GM19397 (cell line): ENCODE measurements at regions not wholly inside any gene's neighbourhood (a gene's known extent, or its start where the extent isn't known, plus 50 kb on each side); places are given as distances from the start of the nearest gene placed in this dataset.

Experiments
- ATAC-seq: cut with Tn5 transposase; IDR thresholded peaks from one replicate; pipeline ENCODE4 v1.9.1; 2021; ENCODE audit warnings: mild to moderate bottlenecking, moderate library complexity; ENCODE audit not compliant: unreplicated experiment

DNA sequence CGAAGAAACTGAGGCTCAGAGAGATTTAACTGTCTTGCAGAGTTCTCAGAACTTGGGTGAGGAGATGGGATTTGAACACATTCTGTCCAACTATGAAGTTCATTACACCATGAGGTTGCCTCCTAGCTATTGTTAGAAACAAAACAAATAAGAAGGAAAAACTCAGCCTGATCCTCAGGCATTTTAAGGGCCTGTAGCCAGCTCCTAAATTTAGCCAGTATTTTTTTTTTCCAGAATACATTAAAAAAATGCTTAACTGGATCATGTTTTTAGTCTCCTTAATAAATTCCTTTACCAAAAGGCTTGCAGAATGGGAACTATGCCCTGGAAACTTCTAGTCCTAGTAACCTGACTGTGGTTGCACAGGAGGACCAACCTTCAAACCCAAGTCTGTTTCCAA lies 212.0 kb downstream of the CSNK2A3 start:
- ATAC-seq = no peak

DNA sequence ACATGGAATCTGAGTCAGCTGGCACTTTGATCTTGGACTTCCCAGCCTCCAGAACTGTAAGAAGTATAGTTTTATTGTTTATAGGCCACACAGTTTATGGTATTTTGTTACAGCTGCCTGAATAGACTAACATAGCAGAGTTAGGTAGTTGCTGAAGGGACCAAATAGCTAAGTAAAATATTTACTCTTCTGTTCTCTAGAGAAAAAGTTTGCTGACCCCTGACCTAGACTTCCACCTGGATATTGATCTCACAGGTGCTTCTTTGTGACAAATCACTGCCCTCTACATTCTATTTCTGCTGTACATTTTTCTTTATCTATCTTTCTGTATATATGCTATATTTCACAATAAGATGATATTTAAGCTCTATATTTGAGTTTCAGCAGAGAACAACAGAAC lies 212.5 kb downstream of the CSNK2A3 start:
- no peak for ATAC-seq

DNA sequence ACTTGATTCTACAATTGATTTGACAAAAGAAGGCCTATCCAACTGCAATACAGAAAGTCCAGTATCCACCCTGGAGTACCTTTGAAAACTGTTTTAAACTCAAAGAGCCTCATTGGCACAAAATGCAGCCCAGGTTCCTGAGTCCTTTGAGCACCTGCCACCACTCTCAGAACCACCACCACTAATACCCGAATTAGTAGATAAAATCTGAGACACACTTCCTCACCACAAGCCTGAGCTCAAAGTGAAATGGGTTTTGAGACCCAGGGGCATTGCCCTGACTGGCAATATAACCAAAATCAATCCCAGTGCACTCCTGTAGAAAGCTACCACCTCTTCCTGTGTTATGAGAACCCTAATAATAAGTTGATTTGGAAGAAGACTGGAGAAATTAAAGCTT lies 215.7 kb downstream of the CSNK2A3 start:
- ATAC-seq = no peak

DNA sequence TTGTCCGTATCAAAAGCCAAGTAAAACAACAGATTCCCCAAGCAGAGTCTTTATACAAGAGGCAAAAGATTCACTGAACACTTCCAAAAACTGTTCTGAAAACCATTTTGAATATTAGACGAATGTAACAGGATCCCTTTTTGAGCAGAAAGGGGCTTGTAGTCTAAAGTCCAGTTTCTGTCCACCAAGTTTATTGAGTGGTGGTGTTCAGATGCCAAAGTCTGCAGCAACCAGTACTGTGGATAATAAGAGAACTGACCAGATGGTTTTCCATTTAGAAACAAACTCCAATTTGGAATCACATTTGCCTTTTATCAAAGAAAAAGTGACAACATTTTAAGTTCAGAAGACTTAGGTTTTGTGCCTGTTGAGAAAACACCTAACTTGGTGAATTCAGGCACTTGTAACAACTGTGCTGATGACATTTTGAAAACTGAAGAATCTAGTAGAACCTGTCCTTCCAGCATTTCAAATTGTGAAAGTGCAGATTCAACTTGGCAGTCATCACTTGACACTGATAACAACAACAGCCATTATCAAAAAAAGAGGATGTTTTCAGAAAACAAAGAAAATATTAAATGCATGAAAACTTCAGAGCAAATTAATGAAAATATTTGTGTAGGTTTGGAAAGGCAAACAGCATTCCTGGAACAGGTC lies 217.1 kb downstream of the CSNK2A3 start:
- ATAC-seq = no peak

DNA sequence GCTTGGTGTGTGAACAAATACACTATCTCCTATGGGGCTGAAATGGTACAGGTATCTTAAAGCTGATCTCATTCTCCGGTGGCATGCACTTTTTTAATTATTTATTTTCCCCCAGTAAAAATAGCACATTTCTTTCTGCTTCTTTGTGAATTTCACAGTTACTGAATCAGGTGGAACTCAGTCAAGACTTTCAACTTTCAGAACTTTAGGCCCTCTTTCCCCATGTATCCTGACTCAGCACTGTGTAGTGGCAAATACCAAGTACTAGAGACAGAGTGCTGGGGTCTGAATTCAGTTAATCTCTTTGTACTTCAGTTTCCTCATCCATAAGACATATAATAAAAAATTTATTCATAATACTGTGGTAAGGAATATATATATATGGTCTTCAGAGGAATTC lies 223.9 kb downstream of the CSNK2A3 start:
- ATAC-seq = no peak

DNA sequence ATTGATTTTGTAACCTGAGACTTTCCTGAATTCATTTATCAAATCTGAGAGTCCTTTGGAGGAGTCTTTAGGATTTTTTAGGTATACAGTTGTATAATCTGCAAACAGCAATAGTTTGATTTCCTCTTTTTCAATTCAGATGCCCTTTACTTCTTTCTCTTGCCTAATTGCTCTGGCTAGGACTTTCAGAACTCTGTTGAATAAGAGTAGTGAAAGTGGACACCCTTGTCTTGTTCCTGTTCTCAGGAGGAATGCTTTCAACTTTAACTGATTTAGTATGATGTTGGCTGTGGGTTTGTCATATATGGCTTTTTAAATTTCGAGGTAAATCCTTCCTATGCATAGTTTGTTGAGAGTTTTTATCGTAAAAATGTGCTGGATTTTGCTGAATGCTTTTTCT lies 227.4 kb downstream of the CSNK2A3 start:
- no peak for ATAC-seq

DNA sequence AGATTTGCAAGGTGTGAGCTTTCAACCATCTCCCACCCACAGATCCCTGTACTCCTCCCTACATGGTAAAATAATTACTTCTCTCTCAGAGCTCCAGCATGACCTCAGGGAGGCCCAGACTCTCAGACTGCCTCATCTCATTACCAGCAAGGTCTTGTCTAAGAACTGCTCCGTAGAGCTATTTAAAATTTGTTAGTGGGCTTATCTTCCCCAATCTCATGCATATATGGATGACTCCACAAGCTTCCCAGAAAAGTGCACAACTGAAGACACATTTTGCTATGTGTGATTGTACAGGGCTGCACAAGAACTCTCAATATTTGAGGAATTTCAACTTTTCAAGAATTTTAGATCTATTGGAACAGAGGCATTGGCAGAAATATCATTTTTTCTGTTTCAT lies 230.3 kb downstream of the CSNK2A3 start:
- ATAC-seq = no peak

DNA sequence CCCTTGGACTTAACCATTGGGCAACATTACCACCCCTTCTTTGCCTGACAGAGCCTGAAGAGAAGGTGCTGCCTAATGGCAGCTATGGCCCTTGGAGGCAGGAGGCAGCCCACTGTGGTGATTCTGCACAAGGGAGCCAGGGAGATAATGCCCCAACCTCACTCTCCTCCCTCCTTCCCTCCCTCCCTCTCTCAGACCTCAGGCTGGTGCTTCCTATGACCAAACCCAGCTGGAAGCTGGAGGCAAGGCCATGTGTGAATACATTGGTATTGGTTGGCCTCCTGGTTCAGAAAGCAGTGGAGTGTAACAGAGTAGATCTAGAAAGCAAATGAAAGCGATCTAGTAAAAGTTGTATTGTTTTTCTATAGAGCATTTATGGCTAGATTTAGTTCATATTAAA lies 233.1 kb downstream of the CSNK2A3 start:
- no peak for ATAC-seq

DNA sequence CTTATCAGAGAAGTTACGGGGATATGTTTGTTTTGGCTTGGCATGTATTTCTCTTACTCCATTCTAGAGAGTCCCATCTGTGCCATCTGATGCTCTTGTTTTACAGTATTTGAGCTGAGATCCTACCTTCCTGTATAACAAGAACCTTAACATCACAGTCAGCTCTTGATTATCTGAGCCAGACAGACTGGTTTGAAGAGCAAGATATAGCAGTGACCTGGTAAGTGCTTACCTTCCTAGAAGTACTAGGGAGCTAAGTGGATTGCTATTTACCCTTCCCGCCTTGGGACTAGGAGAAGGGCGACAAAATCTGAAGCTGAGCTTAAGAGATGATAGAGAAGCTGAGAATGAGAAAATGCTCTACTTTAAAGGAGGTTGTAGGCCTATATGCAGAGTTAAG lies 235.3 kb downstream of the CSNK2A3 start:
- ATAC-seq = no peak

DNA sequence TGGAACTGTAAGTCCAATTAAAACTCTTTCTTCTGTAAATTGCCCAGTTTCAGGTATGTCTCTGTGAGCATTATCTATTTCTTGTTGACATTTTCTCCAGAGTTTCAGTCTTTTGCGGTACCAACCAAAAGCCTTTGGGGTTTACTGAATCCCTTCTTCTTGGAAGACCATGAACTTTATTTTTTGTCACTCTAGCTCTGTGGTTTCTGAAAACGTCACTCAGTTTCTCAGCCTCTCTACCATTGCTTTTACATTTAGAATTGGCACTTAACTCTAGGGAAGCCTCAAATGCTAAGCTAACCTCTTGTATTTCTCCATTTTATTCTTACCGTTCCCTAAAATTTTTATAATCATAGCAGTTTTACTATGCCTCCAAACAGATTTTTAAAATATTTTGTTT lies 237.6 kb downstream of the CSNK2A3 start:
- ATAC-seq = no peak

DNA sequence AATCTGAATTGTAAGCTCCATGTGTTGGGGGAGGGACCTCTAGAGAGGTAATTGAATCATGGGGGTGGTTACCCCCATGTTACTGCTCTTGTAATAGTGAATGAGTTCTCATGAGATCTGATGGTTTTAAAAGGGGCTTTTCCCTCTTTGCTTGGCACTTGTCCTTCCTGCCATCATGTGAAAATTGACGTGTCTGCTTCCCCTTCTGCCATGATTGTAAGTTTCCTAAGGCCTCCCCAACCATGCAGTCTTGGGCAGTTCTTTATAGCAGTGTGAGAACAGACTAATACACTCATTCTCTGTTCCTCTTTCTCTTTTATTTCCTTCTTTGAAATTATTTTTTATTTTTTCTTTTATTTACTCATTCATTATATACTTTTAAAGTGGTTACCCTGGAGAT lies 239.4 kb downstream of the CSNK2A3 start:
- ATAC-seq = no peak

DNA sequence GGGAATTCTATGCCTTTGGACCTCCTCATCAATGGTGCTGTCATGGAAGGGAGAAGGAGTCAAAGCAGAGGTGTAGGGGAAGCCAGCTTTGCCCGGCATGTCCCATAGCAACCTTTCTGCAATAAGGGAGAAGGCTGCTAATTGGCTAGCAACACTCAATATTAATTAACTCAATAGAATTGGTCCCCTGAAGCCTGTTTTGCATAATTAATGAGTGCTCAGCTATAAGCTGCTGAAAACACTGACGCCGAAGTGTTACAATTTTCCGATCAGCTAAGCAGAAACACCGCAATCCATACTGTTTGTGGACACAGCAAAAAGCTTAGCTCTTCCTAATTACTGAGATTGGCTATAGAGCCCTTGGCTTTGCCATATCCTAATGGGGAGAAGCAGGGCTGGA lies 245.0 kb downstream of the CSNK2A3 start:
- no peak for ATAC-seq

DNA sequence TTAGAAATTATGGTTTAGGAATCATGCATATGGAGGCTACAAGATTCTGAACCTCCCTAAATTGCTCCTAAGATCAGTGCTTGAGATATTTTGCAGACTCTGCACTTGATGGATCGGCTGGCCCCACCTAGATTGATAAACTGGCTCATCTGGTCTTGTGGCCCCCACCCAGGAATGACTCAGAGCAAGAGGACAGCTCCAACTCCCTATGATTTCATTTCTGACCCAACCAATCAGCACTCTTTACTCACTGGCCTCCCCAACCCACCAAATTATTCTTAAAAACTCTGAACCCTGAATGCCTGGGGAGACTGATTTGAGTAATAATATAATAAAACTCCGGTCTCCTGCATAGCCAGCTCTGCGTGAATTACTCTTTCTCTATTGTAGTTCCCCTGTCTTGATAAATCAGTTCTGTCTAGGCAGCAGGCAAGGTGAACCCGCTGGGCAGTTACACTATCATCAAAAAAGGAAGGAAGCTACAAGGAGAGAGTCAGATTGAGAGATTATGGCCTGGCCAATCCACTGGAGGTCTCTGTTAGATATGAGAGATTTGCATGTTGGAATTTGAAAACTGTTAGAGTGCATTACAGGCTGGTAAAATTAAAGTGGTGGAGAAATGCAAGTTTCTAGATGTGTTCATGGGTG lies 245.8 kb downstream of the CSNK2A3 start:
- no peak for ATAC-seq

DNA sequence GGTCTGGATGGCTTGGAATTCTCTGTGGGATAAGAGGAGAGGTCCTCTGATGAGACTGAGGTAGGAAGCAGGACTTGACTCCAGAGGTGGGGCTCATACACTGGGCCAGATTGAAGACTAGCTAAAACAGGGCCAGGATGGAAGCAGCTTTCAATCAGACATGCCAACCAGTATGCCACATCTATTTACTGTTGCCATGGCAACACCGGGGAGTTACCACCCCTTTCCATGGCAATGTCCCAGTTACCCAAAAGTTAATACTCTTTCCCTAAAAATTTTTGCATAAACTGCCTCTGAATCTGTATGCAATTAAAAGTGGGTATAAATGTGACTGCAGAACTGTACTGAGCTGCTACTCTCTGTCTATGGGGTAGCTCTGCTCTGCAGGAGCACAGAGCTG lies 247.5 kb upstream of the ZBED5 start:
- ATAC-seq = no peak

DNA sequence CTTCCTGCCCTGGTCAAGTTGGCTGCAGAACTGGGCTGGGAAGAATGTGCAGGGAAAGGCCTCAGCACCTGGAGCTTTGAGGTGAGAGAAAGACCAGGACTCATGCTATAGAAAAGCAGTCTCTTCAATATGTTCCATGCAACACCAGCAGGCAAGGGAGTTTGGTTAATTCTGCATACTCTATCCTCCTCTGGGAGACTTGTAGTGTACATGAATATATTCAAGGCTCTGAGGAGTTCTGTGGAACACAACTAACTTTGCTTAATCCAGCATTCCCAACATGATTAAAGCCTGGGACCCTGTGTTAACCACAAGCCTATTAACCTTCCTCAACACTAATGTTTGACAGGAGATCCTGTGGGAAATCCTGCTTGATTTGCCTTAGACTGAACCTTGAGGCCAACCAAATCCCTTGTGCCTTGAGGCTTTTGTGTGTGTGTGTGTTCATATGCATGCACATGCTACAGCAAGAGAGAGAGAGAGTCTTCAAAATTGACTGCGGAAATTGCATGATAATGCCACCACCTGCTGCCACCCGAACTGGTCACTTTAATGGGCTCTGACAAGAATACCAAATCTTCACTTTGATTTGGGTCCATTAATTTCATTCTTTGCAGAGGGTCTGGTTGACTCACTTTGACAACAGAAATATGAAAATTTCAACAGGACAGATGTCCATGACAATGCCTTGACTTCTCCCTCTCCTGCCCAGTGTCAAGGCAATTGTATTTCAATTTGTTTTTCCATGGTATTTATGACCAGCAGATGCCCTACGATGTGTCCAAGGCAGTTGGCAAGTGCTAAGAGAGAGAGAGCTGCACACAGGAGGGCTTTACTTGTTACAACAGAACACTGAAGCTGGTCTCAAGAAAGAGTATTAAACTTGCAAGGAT lies 238.2 kb upstream of the ZBED5 start:
- ATAC-seq = no peak

DNA sequence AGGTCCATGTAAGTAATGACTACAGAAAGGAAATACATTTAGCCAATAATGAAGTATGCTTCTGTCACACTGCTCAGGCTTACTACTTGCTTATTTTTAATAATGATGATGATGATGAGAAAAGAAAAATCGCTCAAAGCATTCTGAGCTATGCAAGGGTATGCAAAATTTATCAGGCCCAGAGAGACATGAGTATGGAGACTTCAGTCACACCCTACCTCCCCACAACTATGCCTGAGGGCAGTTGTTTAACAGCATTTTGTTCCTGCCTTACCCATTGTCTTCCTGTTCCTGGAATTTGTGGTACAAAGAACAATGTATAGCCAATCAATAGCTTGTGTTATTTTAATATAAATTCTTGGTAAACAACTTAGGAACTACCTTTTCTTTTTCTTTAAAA lies 232.6 kb upstream of the ZBED5 start:
- ATAC-seq = no peak

DNA sequence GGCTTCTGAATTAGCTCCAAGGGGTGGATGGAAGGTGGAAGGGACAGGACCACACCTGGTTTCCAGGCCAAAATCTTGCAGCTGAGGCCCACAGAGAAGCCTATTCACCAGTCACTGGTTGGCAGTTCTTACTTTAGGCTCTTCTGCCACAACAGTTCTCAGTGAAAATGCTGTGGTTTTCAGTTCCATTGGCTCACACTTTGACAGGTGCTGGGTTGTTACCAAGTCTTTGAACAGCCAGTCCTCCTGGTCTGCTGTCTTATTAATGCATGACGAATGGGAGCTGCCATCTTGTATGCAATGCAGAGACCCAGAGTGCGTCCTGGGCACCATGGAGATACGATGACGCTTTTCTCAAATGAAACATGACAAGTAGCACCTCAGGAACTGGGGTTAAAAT lies 232.0 kb upstream of the ZBED5 start:
- no peak for ATAC-seq

DNA sequence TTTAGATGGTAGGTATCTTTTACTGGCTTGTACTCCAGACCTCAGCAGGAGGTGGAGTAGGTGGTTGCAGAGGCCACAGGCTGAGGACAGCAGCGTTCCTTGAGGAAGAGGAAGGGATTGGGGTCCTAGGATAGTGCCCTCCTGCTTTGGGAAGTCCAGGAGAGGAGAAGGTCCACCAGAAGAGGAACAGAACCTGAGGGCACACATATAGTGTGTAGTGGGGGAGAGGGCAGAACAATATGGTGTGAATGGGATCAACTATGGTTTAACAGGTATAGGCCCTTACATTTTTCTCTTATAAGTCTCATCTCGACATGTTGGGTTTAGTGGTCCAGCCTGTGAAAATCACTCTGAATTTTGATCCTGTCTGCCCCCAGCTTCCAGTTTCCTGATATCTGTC lies 229.1 kb upstream of the ZBED5 start:
- ATAC-seq = no peak

DNA sequence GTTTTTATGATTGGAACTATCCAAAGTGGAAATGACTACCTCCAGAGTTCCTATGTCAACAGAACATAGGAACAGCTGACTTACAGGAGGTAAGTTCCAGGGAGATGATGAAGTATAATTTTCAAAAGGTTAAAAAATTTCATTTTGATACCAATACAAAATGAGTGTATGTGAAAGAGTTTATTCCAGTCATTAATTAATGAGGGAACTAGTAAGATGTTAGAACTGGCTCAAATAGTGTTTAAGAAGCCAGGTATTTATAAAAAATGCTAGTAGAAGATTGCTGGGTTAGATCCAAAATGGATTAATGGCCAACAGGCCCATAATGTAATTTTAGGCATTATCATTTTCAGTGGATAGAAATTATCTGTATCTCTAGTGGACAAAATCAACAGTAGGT lies 227.7 kb upstream of the ZBED5 start:
- ATAC-seq = no peak

DNA sequence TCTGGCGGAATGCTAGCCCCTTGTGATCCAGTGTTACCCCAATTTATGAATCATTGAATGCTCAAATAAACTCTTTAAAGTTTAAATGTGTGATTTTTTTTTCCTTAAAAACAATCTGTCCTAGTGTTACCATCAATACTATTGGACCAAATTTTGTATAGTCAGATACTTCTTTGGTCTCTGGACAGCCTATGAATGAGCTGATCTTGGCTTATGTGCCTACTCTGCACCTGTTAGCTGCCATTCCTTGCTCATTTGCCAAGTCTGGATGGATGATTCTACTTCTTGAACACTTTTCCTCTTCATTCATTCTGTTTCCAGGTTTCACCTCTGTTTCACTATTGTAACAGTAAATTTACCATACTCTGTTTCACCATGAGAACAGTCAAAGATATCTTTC lies 226.5 kb upstream of the ZBED5 start:
- ATAC-seq = no peak

DNA sequence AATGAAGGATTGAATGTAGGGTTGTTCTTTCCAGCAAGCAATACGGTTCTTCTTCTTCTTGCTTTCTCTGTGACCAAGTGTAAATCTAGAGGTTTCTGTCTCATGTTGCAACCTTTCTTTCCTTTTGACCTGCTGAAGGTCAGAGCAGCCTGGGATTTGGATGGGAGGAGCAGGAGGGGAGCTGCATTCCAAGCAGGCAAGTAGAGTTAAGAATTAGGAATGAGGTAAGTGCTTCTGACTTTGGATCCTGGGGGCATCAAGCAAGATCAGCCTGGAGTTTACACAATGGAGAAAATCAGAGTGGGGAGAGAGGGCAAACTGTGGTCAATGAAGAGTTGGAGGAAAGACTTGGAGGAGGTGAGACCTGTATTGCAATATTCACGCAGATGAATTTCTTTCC lies 225.6 kb upstream of the ZBED5 start:
- no peak for ATAC-seq

DNA sequence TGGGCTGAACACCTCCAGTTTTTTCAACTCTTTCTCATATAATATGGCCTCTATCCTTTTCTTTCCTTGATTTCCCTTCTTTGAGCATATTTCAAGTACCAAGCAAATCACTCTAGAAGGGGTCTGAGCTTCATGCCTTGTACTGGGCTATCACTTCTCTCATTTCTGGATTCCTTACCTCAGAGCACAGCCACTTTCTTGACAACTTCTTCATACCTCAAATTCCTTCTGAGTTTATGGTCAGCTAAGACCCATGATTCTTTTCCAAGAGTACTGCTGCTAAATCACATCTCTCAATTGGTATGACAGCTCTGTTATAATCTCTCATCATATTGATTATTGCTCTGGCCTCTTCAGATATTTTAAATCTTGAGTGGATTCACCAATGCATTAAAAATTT lies 224.8 kb upstream of the ZBED5 start:
- ATAC-seq = no peak
